ENCODE measurements at regions not wholly inside any gene's neighbourhood (a gene's known extent, or its start where the extent isn't known, plus 50 kb on each side); places are given as distances from the start of the nearest gene placed in this dataset.
A peak's percentile ranks its signal among the peaks of the same experiment; 100 is the strongest.

GRCh38 chr7:12929476-12930140 is 242.2 kb downstream of the ARL4A start:
- ChIA-PET CTCF (no interaction called here), POLR2A (no interaction called here)
- Histone ChIP-seq H3K36me3 (ENCODE audit: control insufficient read depth in 2 of 2, extremely low read depth in 1 of 2, insufficient read depth in 2 of 2, low read length in 2 of 2) (no peaks in the 10 kb centered on the region), H3K9ac (replicated peaks; ENCODE audit: extremely low read depth, insufficient read depth, low read length) (no peak overlapping the region), H4K20me1 (replicated peaks; ENCODE audit: control insufficient read depth, extremely low read depth, insufficient read depth, low read length) (no peaks in the 10 kb centered on the region), H3K9me1 (replicated peaks; ENCODE audit: control insufficient read depth, extremely low read depth, insufficient read depth, low read length) (no peaks in the 10 kb centered on the region), H3K4me1 (ENCODE audit: control insufficient read depth, extremely low read depth, insufficient read depth, low read length) (no peaks in the 10 kb centered on the region), H3K4me3 (replicated peaks in 1 of 3; ENCODE audit: insufficient read depth in 1 of 3, low read depth in 1 of 3, low read length in 3 of 3) (no peak overlapping the region), H3K27ac (ENCODE audit: insufficient read depth, low read depth, low read length) (no peak overlapping the region), H3K27me3 (ENCODE audit: control insufficient read depth in 2 of 2, insufficient read depth in 2 of 2, low read length in 2 of 2) (no peaks in the 10 kb centered on the region), H3K9me3 (replicated peaks; ENCODE audit: control insufficient read depth, insufficient read depth, low read length) (no peaks in the 10 kb centered on the region), H2AFZ (ENCODE audit: low read depth, low read length) (no peak overlapping the region), H3K79me2 (ENCODE audit: control insufficient read depth, insufficient read depth, low read length) (no peaks in the 10 kb centered on the region), H3K4me2 (ENCODE audit: insufficient read depth, low read length) (no peak overlapping the region)
- FAIRE-seq (no peak), DNase-seq (ENCODE audit: low read depth, low spot score) (peak; percentile 31)
- dilution Hi-C loops (cut with MboI; ENCODE audit: extremely low pct_ligation_motif_present, low sequenced_read_pairs) (no loop called here), intact Hi-C loops (cut with micrococcal nuclease) (no loop called here)
- BruUV-seq (replicated peaks), result no TSS peak
- TF ChIP-seq MAX (IDR thresholded peaks at IDR 0.05; ENCODE audit: insufficient read depth, insufficient read length) (no peak), POLR2A (IDR thresholded peaks at IDR 0.05; ENCODE audit: low read depth, low read length) (no peak), POLR2AphosphoS5 (IDR thresholded peaks at IDR 0.05; ENCODE audit: insufficient read depth, low read depth, low read length) (no peak), GATA2 (IDR thresholded peaks at IDR 0.05; ENCODE audit: insufficient read depth, insufficient read length, low read depth, low read length) (no peak), MYC (IDR thresholded peaks at IDR 0.05; ENCODE audit: low read depth, low read length) (no peak), FOS (IDR thresholded peaks at IDR 0.05; ENCODE audit: borderline replicate concordance, insufficient read depth, low read length) (no peak), EZH2 (IDR thresholded peaks at IDR 0.05; ENCODE audit: borderline replicate concordance, low read depth, low read length, severe bottlenecking) (no peak), JUN (IDR thresholded peaks at IDR 0.05; ENCODE audit: borderline replicate concordance, insufficient read depth, insufficient read length, low read depth) (no peak), CTCF (IDR thresholded peaks at IDR 0.05; ENCODE audit: extremely low read depth in 1 of 2, insufficient read depth in 1 of 2, low read depth in 1 of 2, low read length in 2 of 2) (no peak)

Data from endothelial cell of umbilical vein (primary cell).